HG03103 (cell line): ENCODE measurements at regions not wholly inside any gene's neighbourhood (a gene's known extent, or its start where the extent isn't known, plus 50 kb on each side); places are given as distances from the start of the nearest gene placed in this dataset.
"Not testable (repeated sequence)": the region's sequence is repeated elsewhere in the genome, so short reads cannot be mapped to it uniquely, and the experiment has no call there.

Experiments used
- ATAC-seq: cut with Tn5 transposase; IDR thresholded peaks from one replicate; pipeline ENCODE4 v1.9.1; 2021; ENCODE audit warnings: low read depth; ENCODE audit not compliant: unreplicated experiment

- ATAC-seq, result no peak
These were observed 119.9 kb upstream of the SALL3 start for GRCh38 chr18:78859686-78860085.

- ATAC-seq, result no peak
These were observed 119.5 kb upstream of the SALL3 start for GRCh38 chr18:78860117-78860516.

GRCh38 chr18:78861116-78861515 lies 118.5 kb upstream of the SALL3 start:
- no peak for ATAC-seq

- ATAC-seq, result no peak
These were observed 117.9 kb upstream of the SALL3 start for GRCh38 chr18:78861706-78862105.

GRCh38 chr18:78862395-78862794 lies 117.2 kb upstream of the SALL3 start:
- ATAC-seq, result no peak

- ATAC-seq, result no peak
These were observed 114.5 kb upstream of the SALL3 start for GRCh38 chr18:78865056-78865598.

- no peak for ATAC-seq
These were observed 113.8 kb upstream of the SALL3 start for GRCh38 chr18:78865771-78866310.

GRCh38 chr18:78867131-78867530 lies 112.5 kb upstream of the SALL3 start:
- no peak for ATAC-seq

GRCh38 chr18:78868330-78869316 lies 111.0 kb upstream of the SALL3 start:
- ATAC-seq, result no peak

GRCh38 chr18:78871618-78872017 lies 108.0 kb upstream of the SALL3 start:
- no peak for ATAC-seq

- no peak for ATAC-seq
These were observed 105.6 kb upstream of the SALL3 start for GRCh38 chr18:78873926-78874500.

- ATAC-seq, result no peak
These were observed 104.4 kb upstream of the SALL3 start for GRCh38 chr18:78875016-78875777.

GRCh38 chr18:78875778-78876650 lies 103.6 kb upstream of the SALL3 start:
- ATAC-seq, result no peak

- ATAC-seq, result no peak
These were observed 102.8 kb upstream of the SALL3 start for GRCh38 chr18:78876868-78877267.

GRCh38 chr18:78878335-78878734 lies 101.3 kb upstream of the SALL3 start:
- ATAC-seq, result no peak

- not testable (repeated sequence) for ATAC-seq
These were observed 100.3 kb upstream of the SALL3 start for GRCh38 chr18:78879072-78879883.

- no peak for ATAC-seq
These were observed 97.0 kb upstream of the SALL3 start for GRCh38 chr18:78882585-78882984.

- ATAC-seq, result no peak
These were observed 96.1 kb upstream of the SALL3 start for GRCh38 chr18:78883501-78883900.

GRCh38 chr18:78884502-78884901 lies 95.1 kb upstream of the SALL3 start:
- no peak for ATAC-seq
